GM23338 (cell line): ENCODE measurements at regions not wholly inside any gene's neighbourhood (a gene's known extent, or its start where the extent isn't known, plus 50 kb on each side); places are given as distances from the start of the nearest gene placed in this dataset.

ENCODE experiments used
- ATAC-seq: fragments of 200-7000 bp; cut with Tn5 transposase; 3 replicates; pipeline ENCODE4 v1.9.1; 2020
- DNase-seq: peaks from one replicate; pipeline ENCODE4 v3.0.0-alpha.2; 2015; ENCODE audit warnings: low spot score
- H2AFZ ChIP-seq: fragments of 200-600 bp; sonication (generic); 2 replicates; pipeline ENCODE4 v1.8.0; 2016; ENCODE audit warnings: antibody characterized with exemption, mild to moderate bottlenecking, moderate library complexity
- H3F3A ChIP-seq: fragments of 200-600 bp; sonication (generic); replicated peaks from 2 replicates; pipeline ENCODE4 v1.8.0; 2017; ENCODE audit warnings: antibody characterized with exemption, mixed run types, low read depth
- H3K27ac ChIP-seq: fragments of 200-600 bp; sonication (generic); 2 replicates; pipeline ENCODE4 v1.6.1; 2016; ENCODE audit warnings: low read depth
- H3K27me3 ChIP-seq: fragments of 200-600 bp; sonication (generic); 2 replicates; pipeline ENCODE4 v1.8.0; 2016; ENCODE audit warnings: mild to moderate bottlenecking, mixed run types, moderate library complexity; ENCODE audit not compliant: insufficient read depth
- H3K36me3 ChIP-seq: fragments of 200-600 bp; sonication (generic); 2 replicates; pipeline ENCODE4 v1.8.0; 2016; ENCODE audit warnings: mild to moderate bottlenecking; ENCODE audit not compliant: insufficient read depth
- H3K4me1 ChIP-seq: fragments of 200-600 bp; sonication (generic); 2 replicates; pipeline ENCODE4 v1.8.0; 2016; ENCODE audit warnings: mild to moderate bottlenecking, moderate library complexity; ENCODE audit not compliant: insufficient read depth
- H3K4me2 ChIP-seq: fragments of 200-600 bp; sonication (generic); 2 replicates; pipeline ENCODE4 v1.7.1; 2017; ENCODE audit warnings: mixed run types
- H3K4me3 ChIP-seq: fragments of 200-600 bp; sonication (generic); 2 replicates; pipeline ENCODE4 v1.6.1; 2016; ENCODE audit warnings: mixed run types
- H3K79me2 ChIP-seq: fragments of 200-600 bp; sonication (generic); replicated peaks from 2 replicates; pipeline ENCODE4 v1.8.0; 2017; ENCODE audit warnings: mild to moderate bottlenecking; ENCODE audit not compliant: insufficient read depth
- H3K9me2 ChIP-seq: fragments of 200-600 bp; sonication (generic); 2 replicates; pipeline ENCODE4 v1.8.0; 2017; ENCODE audit not compliant: insufficient read depth
- H4K20me1 ChIP-seq: fragments of 200-600 bp; sonication (generic); replicated peaks from 2 replicates; pipeline ENCODE4 v1.8.0; 2017; ENCODE audit warnings: mild to moderate bottlenecking; ENCODE audit not compliant: insufficient read depth
- H3K27ac Mint-ChIP-seq: 2 replicates; pipeline ENCODE4 v1.8.0; 2020; ENCODE audit warnings: inconsistent platforms, mild to moderate bottlenecking, moderate library complexity, mixed read lengths
- H3K27me3 Mint-ChIP-seq: 3 replicates; pipeline ENCODE4 v1.8.0; 2022; ENCODE audit warnings: low read depth, mild to moderate bottlenecking, moderate library complexity, mixed read lengths, inconsistent platforms; ENCODE audit not compliant: insufficient read depth, poor library complexity
- H3K36me3 Mint-ChIP-seq: 3 replicates; pipeline ENCODE4 v1.8.0; 2021; ENCODE audit warnings: low read depth, mild to moderate bottlenecking, inconsistent platforms, moderate library complexity, mixed read lengths
- H3K4me1 Mint-ChIP-seq: 3 replicates; pipeline ENCODE4 v1.8.0; 2020; ENCODE audit warnings: mild to moderate bottlenecking, inconsistent platforms, mixed read lengths
- H3K4me3 Mint-ChIP-seq: 3 replicates; pipeline ENCODE4 v1.8.0; 2021; ENCODE audit warnings: moderate library complexity, mild to moderate bottlenecking, inconsistent platforms, mixed read lengths
- H3K9me3 Mint-ChIP-seq: 3 replicates; pipeline ENCODE4 v1.8.0; 2020; ENCODE audit warnings: moderate library complexity, mild to moderate bottlenecking, inconsistent platforms, mixed read lengths
- CREB1 ChIP-seq: fragments of 250-450 bp; sonication (Bioruptor Pico); IDR thresholded peaks from 2 replicates; pipeline ENCODE4 v1.5.0; 2020; ENCODE audit warnings: low read depth, mild to moderate bottlenecking, moderate library complexity
- CTCF ChIP-seq, 2 experiments: fragments of 200-600 bp in 1 of 2; sonication (generic) in 1 of 2; conservative IDR thresholded peaks; 2 replicates each; pipeline versions ENCODE4 v1.5.1 to v1.6.1; 2016 to 2017; ENCODE audit warnings: antibody characterized with exemption in 2 of 2, low read depth in 2 of 2, mild to moderate bottlenecking in 2 of 2, moderate library complexity in 1 of 2
- ETS1 ChIP-seq: IDR thresholded peaks from 2 replicates; pipeline ENCODE4 v1.6.1; 2016; ENCODE audit warnings: antibody characterized with exemption
- EZH2 ChIP-seq: fragments of 200-600 bp; sonication (generic); IDR thresholded peaks from one replicate; pipeline ENCODE4 v1.8.0; 2017; ENCODE audit warnings: antibody characterized with exemption, mild to moderate bottlenecking, low read depth; ENCODE audit not compliant: unreplicated experiment
- JUNB ChIP-seq: IDR thresholded peaks from one replicate; pipeline ENCODE4 v1.6.1; 2016; ENCODE audit warnings: antibody characterized with exemption; ENCODE audit not compliant: unreplicated experiment
- NANOG ChIP-seq: IDR thresholded peaks from 2 replicates; pipeline ENCODE4 v1.6.1; 2016; ENCODE audit warnings: antibody characterized with exemption, borderline replicate concordance
- STAT1 ChIP-seq: IDR thresholded peaks from one replicate; pipeline ENCODE4 v1.6.1; 2016; ENCODE audit warnings: antibody characterized with exemption; ENCODE audit not compliant: unreplicated experiment
- ZNF114 ChIP-seq: fragments of 250-450 bp; sonication (Bioruptor Pico); IDR thresholded peaks from 2 replicates; pipeline ENCODE4 v1.5.0; 2020; ENCODE audit warnings: mild to moderate bottlenecking, moderate library complexity
- ZNF331 ChIP-seq: fragments of 250-450 bp; sonication (Bioruptor Pico); IDR thresholded peaks from 2 replicates; pipeline ENCODE4 v1.5.0; 2020; ENCODE audit warnings: low read depth, mild to moderate bottlenecking, moderate library complexity
- ZNF462 ChIP-seq: fragments of 250-450 bp; sonication (Bioruptor Pico); IDR thresholded peaks from 2 replicates; pipeline ENCODE4 v1.5.0; 2020; ENCODE audit warnings: mild to moderate bottlenecking, moderate library complexity

GRCh38 chr19:28644169-28644775, 568.7 kb downstream of the UQCRFS1 start:
- H2AFZ ChIP-seq: no peak overlapping the region
- H3K4me2 ChIP-seq: no peak overlapping the region
- H3K36me3 Mint-ChIP-seq: peaks cover 2% of the 10 kb centered on the region; the same call in 1 of the 3 replicates
- H3K27ac Mint-ChIP-seq: no peak overlapping the region
- no peaks in the 10 kb centered on the region for H3F3A ChIP-seq
- no peak for ATAC-seq
- H3K4me1 ChIP-seq: no peaks in the 10 kb centered on the region
- H3K79me2 ChIP-seq: no peaks in the 10 kb centered on the region
- DNase-seq: no peak
- no peak overlapping the region for H3K4me3 Mint-ChIP-seq
- H3K27me3 ChIP-seq: no peaks in the 10 kb centered on the region
- no peaks in the 10 kb centered on the region for H3K4me1 Mint-ChIP-seq
- H4K20me1 ChIP-seq: no peaks in the 10 kb centered on the region
- no peaks in the 10 kb centered on the region for H3K9me3 Mint-ChIP-seq
- no peaks in the 10 kb centered on the region for H3K9me2 ChIP-seq
- H3K27ac ChIP-seq: no peak overlapping the region
- H3K4me3 ChIP-seq: no peak overlapping the region
- H3K36me3 ChIP-seq: no peaks in the 10 kb centered on the region
- TF ChIP-seq CTCF (conservative IDR thresholded peaks at IDR 0.05; ENCODE audit: low read depth in 2 of 2): no peak
- TF ChIP-seq CREB1 (CRISPR knock-in tag): no peak
- TF ChIP-seq NANOG: no peak
- no peak for TF ChIP-seq ETS1
- TF ChIP-seq JUNB: no peak
- no peak for TF ChIP-seq ZNF114 (CRISPR knock-in tag)
- no peak for TF ChIP-seq ZNF462 (CRISPR knock-in tag)
- TF ChIP-seq ZNF331 (CRISPR knock-in tag): no peak
- TF ChIP-seq STAT1: no peak
- no peak for TF ChIP-seq EZH2
- H3K27me3 Mint-ChIP-seq: no peaks in the 10 kb centered on the region
